Activated CD4-positive, alpha-beta T cell treated with anti-CD3 and anti-CD28 coated beads, Interleukin-2, Interleukin-4, amounts not matched to agents 100 ng/mL and 50 ng/mL, durations not matched to agents 16 hours and 8 hours (primary cell): ENCODE measurements at regions not wholly inside any gene's neighbourhood (a gene's known extent, or its start where the extent isn't known, plus 50 kb on each side); places are given as distances from the start of the nearest gene placed in this dataset.
"Not testable (repeated sequence)": the region's sequence is repeated elsewhere in the genome, so short reads cannot be mapped to it uniquely, and the experiment has no call there.

Experiments
- DNase-seq: peaks from one replicate; pipeline ENCODE4 v3.0.0-alpha.2; 2020; ENCODE audit warnings: low spot score

- DNase-seq: no peak
Observed at GRCh38 chr16:5761592-5761991, 664.0 kb upstream of the EEF2KMT start.

GRCh38 chr16:5758281-5758680 lies 660.7 kb upstream of the EEF2KMT start:
- no peak for DNase-seq

- no peak for DNase-seq
Observed at GRCh38 chr16:5756969-5757368, 659.4 kb upstream of the EEF2KMT start.

GRCh38 chr16:5753381-5753780 lies 655.8 kb upstream of the EEF2KMT start:
- no peak for DNase-seq

- no peak for DNase-seq
Observed at GRCh38 chr16:5751216-5751615, 653.6 kb upstream of the EEF2KMT start.

- DNase-seq: not testable (repeated sequence)
Observed at GRCh38 chr16:5750439-5750838, 652.8 kb upstream of the EEF2KMT start.

GRCh38 chr16:5738586-5738985 lies 641.0 kb upstream of the EEF2KMT start:
- DNase-seq: no peak

- DNase-seq: no peak
Observed at GRCh38 chr16:5736209-5736930, 638.8 kb upstream of the EEF2KMT start.

- no peak for DNase-seq
Observed at GRCh38 chr16:5735444-5735843, 637.8 kb upstream of the EEF2KMT start.

GRCh38 chr16:5730783-5731182 lies 633.2 kb upstream of the EEF2KMT start:
- DNase-seq: no peak

- DNase-seq: no peak
Observed at GRCh38 chr16:5722116-5722619, 624.6 kb upstream of the EEF2KMT start.

- DNase-seq: no peak
Observed at GRCh38 chr16:5715155-5715554, 617.6 kb upstream of the EEF2KMT start.

GRCh38 chr16:5709889-5710288 lies 612.3 kb upstream of the EEF2KMT start:
- DNase-seq: no peak

GRCh38 chr16:5706211-5706610 lies 608.6 kb upstream of the EEF2KMT start:
- DNase-seq: no peak

- DNase-seq: no peak
Observed at GRCh38 chr16:5704271-5704670, 606.7 kb upstream of the EEF2KMT start.

- DNase-seq: no peak
Observed at GRCh38 chr16:5693426-5693825, 595.8 kb upstream of the EEF2KMT start.

GRCh38 chr16:5681966-5682365 lies 584.4 kb upstream of the EEF2KMT start:
- DNase-seq: no peak

GRCh38 chr16:5678371-5678770 lies 580.8 kb upstream of the EEF2KMT start:
- DNase-seq: no peak

- no peak for DNase-seq
Observed at GRCh38 chr16:5671421-5671820, 573.8 kb upstream of the EEF2KMT start.

GRCh38 chr16:5670198-5670597 lies 572.6 kb upstream of the EEF2KMT start:
- no peak for DNase-seq

- no peak for DNase-seq
Observed at GRCh38 chr16:5668553-5668952, 571.0 kb upstream of the EEF2KMT start.

GRCh38 chr16:5665834-5666233 lies 568.2 kb upstream of the EEF2KMT start:
- DNase-seq: no peak

- DNase-seq: no peak
Observed at GRCh38 chr16:5653789-5654188, 556.2 kb upstream of the EEF2KMT start.

GRCh38 chr16:5653041-5653440 lies 555.4 kb upstream of the EEF2KMT start:
- no peak for DNase-seq
